ENCODE measurements at regions not wholly inside any gene's neighbourhood (a gene's known extent, or its start where the extent isn't known, plus 50 kb on each side); places are given as distances from the start of the nearest gene placed in this dataset.

- TF ChIP-seq POLR2A (IDR thresholded peaks at IDR 0.05) (no peak), EP300 (IDR thresholded peaks at IDR 0.05) (no peak)
These were observed 72.7 kb upstream of the WNT11 start for GRCh38 chr11:76279038-76279437.
